ENCODE measurements at regions not wholly inside any gene's neighbourhood (a gene's known extent, or its start where the extent isn't known, plus 50 kb on each side); places are given as distances from the start of the nearest gene placed in this dataset.

DNA sequence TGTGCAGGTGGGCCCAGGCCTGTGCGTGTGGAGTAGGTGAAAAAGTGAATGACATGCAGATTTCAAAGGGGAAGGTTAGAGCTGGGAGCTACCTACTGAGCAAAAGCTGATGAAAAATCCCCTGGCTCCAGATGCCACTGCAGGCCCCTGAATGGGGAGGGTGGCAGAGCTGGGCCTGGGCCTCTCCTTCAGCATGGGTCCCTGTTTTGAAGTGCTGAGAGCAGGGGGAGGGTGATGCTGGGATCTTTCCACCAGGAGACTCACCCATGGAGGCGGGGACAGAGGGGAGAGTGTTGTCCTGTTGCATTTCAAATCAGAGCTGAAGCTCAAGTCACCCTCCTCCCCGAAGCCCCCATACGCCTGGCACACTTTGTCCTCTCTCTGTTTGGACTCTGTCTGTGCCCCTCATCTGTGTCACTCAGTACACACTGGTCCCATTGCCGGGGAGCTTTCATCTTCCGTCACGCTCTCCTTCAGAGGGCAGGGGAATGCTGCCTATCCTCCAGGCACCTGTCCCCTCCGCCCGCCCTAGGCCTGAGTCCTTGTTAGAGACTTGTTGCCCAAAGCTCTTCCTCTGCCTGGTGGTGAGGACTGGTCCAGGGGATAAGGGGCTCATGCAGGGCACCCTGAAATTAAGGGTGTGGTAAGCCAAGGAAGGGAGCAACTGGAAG lies 206.6 kb downstream of the HAUS1 start:
- H3K4me3 ChIP-seq (ENCODE audit: low read length) = no peak overlapping the region
- no peak for DNase-seq (ENCODE audit: low read depth)
- TF ChIP-seq, protein P1, sequence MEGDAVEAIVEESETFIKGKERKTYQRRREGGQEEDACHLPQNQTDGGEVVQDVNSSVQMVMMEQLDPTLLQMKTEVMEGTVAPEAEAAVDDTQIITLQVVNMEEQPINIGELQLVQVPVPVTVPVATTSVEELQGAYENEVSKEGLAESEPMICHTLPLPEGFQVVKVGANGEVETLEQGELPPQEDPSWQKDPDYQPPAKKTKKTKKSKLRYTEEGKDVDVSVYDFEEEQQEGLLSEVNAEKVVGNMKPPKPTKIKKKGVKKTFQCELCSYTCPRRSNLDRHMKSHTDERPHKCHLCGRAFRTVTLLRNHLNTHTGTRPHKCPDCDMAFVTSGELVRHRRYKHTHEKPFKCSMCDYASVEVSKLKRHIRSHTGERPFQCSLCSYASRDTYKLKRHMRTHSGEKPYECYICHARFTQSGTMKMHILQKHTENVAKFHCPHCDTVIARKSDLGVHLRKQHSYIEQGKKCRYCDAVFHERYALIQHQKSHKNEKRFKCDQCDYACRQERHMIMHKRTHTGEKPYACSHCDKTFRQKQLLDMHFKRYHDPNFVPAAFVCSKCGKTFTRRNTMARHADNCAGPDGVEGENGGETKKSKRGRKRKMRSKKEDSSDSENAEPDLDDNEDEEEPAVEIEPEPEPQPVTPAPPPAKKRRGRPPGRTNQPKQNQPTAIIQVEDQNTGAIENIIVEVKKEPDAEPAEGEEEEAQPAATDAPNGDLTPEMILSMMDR (conservative IDR thresholded peaks at IDR 0.05; ENCODE audit: low read depth, low read length) = no peak

DNA sequence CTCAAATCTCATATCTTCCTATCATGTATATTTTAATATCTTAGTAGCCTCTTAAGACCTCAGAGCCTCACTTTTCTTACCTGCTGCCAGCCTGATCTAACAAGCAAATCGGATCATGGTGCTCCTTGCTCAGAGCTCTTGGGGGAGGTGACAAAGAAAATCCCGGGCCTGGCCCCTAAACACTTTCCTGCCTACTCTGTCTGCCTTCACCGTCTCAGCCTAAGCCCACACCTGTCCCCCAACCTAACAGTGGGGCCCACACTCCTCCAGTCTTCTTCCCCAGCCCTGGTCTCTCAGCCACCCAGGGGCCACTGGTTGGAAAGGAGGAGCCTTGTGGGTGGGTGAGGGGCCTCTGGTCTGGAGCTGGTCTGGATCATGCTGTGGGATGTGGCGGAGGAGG lies 207.3 kb downstream of the HAUS1 start:
- no peak overlapping the region for H3K4me3 ChIP-seq (ENCODE audit: low read length)
- no peak for DNase-seq (ENCODE audit: low read depth)
- TF ChIP-seq, protein P1 (conservative IDR thresholded peaks at IDR 0.05; ENCODE audit: low read depth, low read length) = no peak

DNA sequence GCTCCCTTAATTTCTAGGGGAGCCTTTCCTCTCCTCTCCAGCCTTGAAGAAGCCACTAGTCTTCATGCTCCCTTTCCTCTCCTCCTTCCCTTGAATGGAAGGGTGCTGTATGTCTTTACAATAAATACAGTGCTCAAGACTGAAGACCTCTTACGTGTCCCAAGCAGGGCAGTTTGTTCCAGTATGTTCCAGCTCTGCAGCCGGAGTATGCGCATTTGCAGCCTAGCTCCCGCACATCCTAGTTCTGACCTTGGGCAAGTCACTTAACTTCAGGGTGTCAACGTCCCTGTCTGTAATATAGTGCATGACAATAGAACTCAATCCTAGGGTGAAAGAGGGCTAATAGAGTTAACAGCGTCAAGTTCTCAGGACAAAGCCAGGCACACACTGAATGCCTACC lies 208.0 kb downstream of the HAUS1 start:
- TF ChIP-seq, protein P1 (conservative IDR thresholded peaks at IDR 0.05; ENCODE audit: low read depth, low read length) = no peak
- DNase-seq (ENCODE audit: low read depth) = no peak
- H3K4me3 ChIP-seq (ENCODE audit: low read length) = no peak overlapping the region

DNA sequence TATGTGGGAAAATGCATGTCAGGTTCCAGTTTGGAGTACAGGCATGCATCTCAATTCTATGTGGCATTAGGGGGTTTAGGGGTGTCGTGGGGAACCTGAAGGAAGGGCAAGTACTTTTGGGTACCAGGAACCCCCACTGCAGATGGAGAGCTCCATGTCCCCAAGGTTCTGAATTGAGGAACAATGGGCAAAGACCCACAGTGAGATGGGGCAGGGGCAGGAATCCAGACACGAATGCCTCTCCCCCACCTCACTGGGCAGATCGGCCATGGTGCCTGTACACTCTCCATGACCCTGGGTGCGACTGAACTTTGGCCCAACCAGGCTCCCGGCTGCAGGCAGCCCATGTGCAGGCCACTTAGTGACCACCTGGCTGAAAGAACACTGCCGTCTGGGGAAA lies 209.3 kb downstream of the HAUS1 start:
- TF ChIP-seq, protein P1 (conservative IDR thresholded peaks at IDR 0.05; ENCODE audit: low read depth, low read length) = no peak
- no peak for DNase-seq (ENCODE audit: low read depth)
- no peak overlapping the region for H3K4me3 ChIP-seq (ENCODE audit: low read length)

DNA sequence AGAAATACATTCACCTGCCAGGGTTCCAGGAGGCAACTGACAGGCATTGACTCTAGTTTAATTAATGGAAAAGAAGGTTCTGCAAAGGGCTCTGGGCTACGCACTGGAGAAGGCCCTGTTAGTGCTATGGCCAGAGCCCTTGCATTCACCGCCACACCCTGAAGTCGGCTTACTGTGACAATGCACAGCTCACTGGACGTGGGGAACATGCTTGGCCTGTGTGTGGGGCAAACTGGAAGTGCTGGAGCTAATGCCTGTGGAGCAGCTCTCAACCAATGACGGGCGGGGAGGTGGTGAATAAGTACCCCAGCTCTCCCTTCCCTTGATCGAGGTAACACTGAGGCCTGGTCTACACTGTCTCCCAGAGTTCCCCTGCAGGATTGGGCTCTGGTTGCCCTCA lies 209.8 kb downstream of the HAUS1 start:
- no peak for DNase-seq (ENCODE audit: low read depth)
- no peak overlapping the region for H3K4me3 ChIP-seq (ENCODE audit: low read length)
- TF ChIP-seq, protein P1 (conservative IDR thresholded peaks at IDR 0.05; ENCODE audit: low read depth, low read length) = no peak

DNA sequence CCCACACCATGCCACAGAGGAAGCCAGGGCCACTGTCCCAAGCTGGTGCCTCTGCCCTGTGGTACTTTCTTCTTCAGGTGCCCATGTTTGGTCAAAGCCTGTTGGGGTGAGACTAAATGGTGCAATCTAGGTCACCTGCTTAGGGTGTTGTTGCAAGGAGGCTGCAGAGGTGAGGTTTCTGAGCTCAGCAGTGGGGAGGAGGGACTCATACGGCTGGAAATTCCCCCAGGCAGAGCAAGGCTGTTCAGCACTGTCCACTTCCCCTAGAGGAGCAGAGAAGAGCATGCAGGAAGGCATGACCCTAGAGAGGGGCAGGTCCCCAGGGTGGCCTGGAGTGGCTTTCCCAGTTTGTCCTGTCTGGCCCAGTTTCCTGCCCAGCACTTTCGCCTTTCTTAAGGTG lies 211.0 kb downstream of the HAUS1 start:
- no peak overlapping the region for H3K4me3 ChIP-seq (ENCODE audit: low read length)
- no peak for DNase-seq (ENCODE audit: low read depth)
- TF ChIP-seq, protein P1 (conservative IDR thresholded peaks at IDR 0.05; ENCODE audit: low read depth, low read length) = no peak

DNA sequence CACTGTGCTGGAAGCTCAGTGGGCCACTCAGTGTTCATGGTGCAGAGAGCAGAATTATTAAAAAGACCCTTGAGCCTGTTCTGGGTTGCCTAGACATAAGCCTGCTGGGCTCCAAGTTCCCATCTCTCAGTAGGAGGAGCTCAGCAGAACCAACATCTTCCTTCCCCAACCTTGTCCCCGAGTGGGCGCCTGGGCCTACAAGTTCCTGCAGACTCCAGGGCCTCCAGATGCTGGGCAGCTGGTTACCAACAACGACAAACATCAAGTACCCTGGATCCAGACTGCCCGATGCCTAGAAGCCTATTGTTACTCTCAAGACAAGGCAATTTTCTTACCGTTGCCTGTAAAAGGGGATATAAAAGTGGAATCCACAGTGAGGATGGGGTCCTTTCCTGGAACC lies 214.2 kb downstream of the HAUS1 start:
- TF ChIP-seq, protein P1 (conservative IDR thresholded peaks at IDR 0.05; ENCODE audit: low read depth, low read length) = no peak
- no peak for DNase-seq (ENCODE audit: low read depth)
- no peak overlapping the region for H3K4me3 ChIP-seq (ENCODE audit: low read length)

Data from retinal pigment epithelial cell (primary cell).